K562 (cell line): ENCODE measurements at regions not wholly inside any gene's neighbourhood (a gene's known extent, or its start where the extent isn't known, plus 50 kb on each side); places are given as distances from the start of the nearest gene placed in this dataset.

Experiments
- ATAC-seq: fragments of 200-7000 bp; cut with Tn5 transposase; 3 replicates; pipeline ENCODE4 v1.9.1; 2020; ENCODE audit warnings: moderate library complexity
- BruUV-seq: library from RNA; stranded (reverse); fragments of 400-500 nt; replicated peaks from 2 replicates; lab custom pipeline; 2021; lab: Mats Ljungman, UMichigan
- CTCF ChIA-PET: fragments of 300-600 bp; formaldehyde crosslinking; extraction: SDS; loops from one replicate; lab custom pipeline; 2021; ENCODE audit warnings: low intra/inter-chr PET ratio; lab: Yijun Ruan, JAX
- POLR2A ChIA-PET: fragments of 300-600, 350-650 bp; sonication (Branson Sonifier 250); formaldehyde crosslinking; extraction: SDS; loops from one replicate; lab custom pipeline; 2021; ENCODE audit warnings: antibody characterized with exemption, inconsistent platforms; lab: Yijun Ruan, JAX
- DNase-seq, 4 experiments: peaks; one replicate each; pipeline versions ENCODE4 v3.0.0 to v3.0.0-alpha.2; 2011 to 2018; ENCODE audit warnings: low spot score in 3 of 4, mixed read lengths in 3 of 4; ENCODE audit errors: extremely low read depth in 1 of 4
- FAIRE-seq: peaks from 2 replicates; lab custom pipeline; 2011; peaks lifted over from hg19 to GRCh38; lab: Jason Lieb, UNC
- H2AFZ ChIP-seq: 2 replicates; pipeline ENCODE4 v1.6.0; 2011; ENCODE audit warnings: low read depth, low read length, control low read depth, inconsistent platforms
- H3K27ac ChIP-seq: fragments of 200-600 bp; 3 replicates; pipeline ENCODE4 v1.8.0; 2011; ENCODE audit warnings: low read depth, mild to moderate bottlenecking, control low read depth, inconsistent platforms, low read length, moderate library complexity, mixed read lengths; ENCODE audit errors: extremely low read depth
- H3K27me3 ChIP-seq, 2 experiments: fragments of 300-600 bp in 1 of 2; 2 replicates in 1 of 2; 3 replicates in 1 of 2; pipeline versions ENCODE4 v1.6.0 to v1.8.0; 2011; ENCODE audit warnings: inconsistent platforms in 2 of 2, low read length in 2 of 2, mild to moderate bottlenecking in 1 of 2, mixed read lengths in 1 of 2, moderate library complexity in 1 of 2; ENCODE audit not compliant: control insufficient read depth in 2 of 2, insufficient read depth in 2 of 2
- H3K36me3 ChIP-seq: fragments of 300-600 bp; 3 replicates; pipeline ENCODE4 v1.8.0; 2011; ENCODE audit warnings: mild to moderate bottlenecking, low read length, inconsistent platforms; ENCODE audit not compliant: control insufficient read depth, insufficient read depth
- H3K4me1 ChIP-seq, 2 experiments: fragments of 200-600 bp in 1 of 2; replicated peaks in 1 of 2; 2 replicates in 1 of 2; 3 replicates in 1 of 2; pipeline versions ENCODE4 v1.5.1 to v1.8.0; 2011; ENCODE audit warnings: inconsistent platforms in 2 of 2, low read length in 2 of 2, mild to moderate bottlenecking in 1 of 2, mixed read lengths in 1 of 2, moderate library complexity in 1 of 2; ENCODE audit not compliant: control insufficient read depth in 2 of 2, insufficient read depth in 2 of 2
- H3K4me2 ChIP-seq: 2 replicates; pipeline ENCODE4 v1.6.1; 2011; ENCODE audit warnings: low read length, control low read depth, inconsistent platforms, mixed read lengths; ENCODE audit not compliant: insufficient read depth
- H3K4me3 ChIP-seq: fragments of 200-600 bp; sonication (generic), shearing (Covaris generic); 2 replicates; pipeline ENCODE4 v1.5.1; 2016; ENCODE audit warnings: control low read depth, inconsistent platforms
- H3K79me2 ChIP-seq: fragments of 200-600 bp; 3 replicates; pipeline ENCODE4 v1.8.0; 2011; ENCODE audit warnings: low read length, inconsistent platforms; ENCODE audit not compliant: control insufficient read depth, insufficient read depth
- H3K9ac ChIP-seq, 2 experiments: 2 replicates each; pipeline versions ENCODE4 v1.6.0 to v1.6.1; 2011; ENCODE audit warnings: low read depth in 2 of 2, low read length in 2 of 2, control low read depth in 1 of 2, inconsistent platforms in 1 of 2, mild to moderate bottlenecking in 1 of 2, mixed read lengths in 1 of 2; ENCODE audit not compliant: insufficient read depth in 1 of 2
- H3K9me1 ChIP-seq: one replicate; pipeline ENCODE4 v1.6.0; 2011; ENCODE audit warnings: inconsistent platforms, mild to moderate bottlenecking, low read length, moderate library complexity; ENCODE audit not compliant: control insufficient read depth, insufficient read depth
- H3K9me3 ChIP-seq: replicated peaks from 2 replicates; pipeline ENCODE4 v1.5.1; 2011; ENCODE audit warnings: low read depth, low read length, inconsistent platforms; ENCODE audit not compliant: control insufficient read depth, insufficient read depth
- H4K20me1 ChIP-seq: replicated peaks from 2 replicates; pipeline ENCODE4 v1.6.1; 2011; ENCODE audit warnings: low read length, inconsistent platforms, mixed read lengths; ENCODE audit not compliant: control insufficient read depth, insufficient read depth
- CREM ChIP-seq: IDR thresholded peaks from 2 replicates; pipeline ENCODE4 v1.6.1; 2014; ENCODE audit warnings: antibody characterized with exemption, low read depth
- DACH1 ChIP-seq: fragments of 450-650 bp; IDR thresholded peaks from 2 replicates; pipeline ENCODE4 v1.6.1; 2018; ENCODE audit not compliant: partially characterized antibody
- EGR1 ChIP-seq: fragments of 450-650 bp; conservative IDR thresholded peaks from 2 replicates; pipeline ENCODE4 v1.6.1; 2017; ENCODE audit warnings: mild to moderate bottlenecking
- ETV1 ChIP-seq: fragments of 450-650 bp; conservative IDR thresholded peaks from 2 replicates; pipeline ENCODE4 v1.6.1; 2016; ENCODE audit warnings: missing genetic modification characterization, control low read depth, low read depth, missing compliant biosample characterization
- FOSL1 ChIP-seq: fragments of 200-800 bp; sonication (Bioruptor generic); conservative IDR thresholded peaks from 2 replicates; pipeline ENCODE4 v1.6.1; 2016; ENCODE audit warnings: missing genetic modification characterization, missing compliant biosample characterization
- JUN ChIP-seq, 2 experiments: sonication (generic) in 1 of 2; formaldehyde crosslinking in 1 of 2; IDR thresholded peaks; 2 replicates each; pipeline versions ENCODE4 v1.6.1 to v1.8.0; 2012 to 2022; ENCODE audit warnings: borderline replicate concordance in 2 of 2, mild to moderate bottlenecking in 2 of 2, improper control_type of control experiment in 1 of 2, low read depth in 1 of 2, low read length in 1 of 2, missing genetic modification reagents in 1 of 2
- MCM2 ChIP-seq: fragments of 450-650 bp; IDR thresholded peaks from 2 replicates; pipeline ENCODE4 v1.6.1; 2017; ENCODE audit warnings: low read depth, mild to moderate bottlenecking
- MEIS2 ChIP-seq: fragments of 450-650 bp; IDR thresholded peaks from 2 replicates; pipeline ENCODE4 v1.6.1; 2014; ENCODE audit warnings: mild to moderate bottlenecking; ENCODE audit not compliant: partially characterized antibody
- NBN ChIP-seq: fragments of 450-650 bp; IDR thresholded peaks from 2 replicates; pipeline ENCODE4 v1.6.1; 2016; ENCODE audit warnings: low read depth, mild to moderate bottlenecking
- NEUROD1 ChIP-seq: fragments of 150-350 bp; IDR thresholded peaks from 2 replicates; pipeline ENCODE4 v1.6.1; 2014; ENCODE audit warnings: borderline replicate concordance, low read length, low read depth; ENCODE audit not compliant: partially characterized antibody
- NFIC ChIP-seq: fragments of 450-650 bp; IDR thresholded peaks from 2 replicates; pipeline ENCODE4 v1.6.1; 2017; ENCODE audit warnings: mild to moderate bottlenecking, inconsistent platforms
- PML ChIP-seq: IDR thresholded peaks from 2 replicates; pipeline ENCODE4 v1.6.1; 2012; ENCODE audit warnings: low read length, inconsistent platforms
- TBL1XR1 ChIP-seq, 2 experiments: IDR thresholded peaks; 2 replicates each; pipeline ENCODE4 v1.6.1; 2012; ENCODE audit warnings: improper control_type of control experiment in 2 of 2, low read length in 2 of 2, mild to moderate bottlenecking in 1 of 2
- YY1 ChIP-seq, 3 experiments: IDR thresholded peaks; 2 replicates each; pipeline ENCODE4 v1.6.1; 2011; ENCODE audit warnings: low read length in 2 of 3, mild to moderate bottlenecking in 2 of 3, moderate library complexity in 2 of 3, borderline replicate concordance in 1 of 3, control low read depth in 1 of 3, low read depth in 1 of 3; ENCODE audit not compliant: insufficient read depth in 3 of 3, insufficient replicate concordance in 2 of 3, control insufficient read depth in 1 of 3, insufficient read length in 1 of 3; ENCODE audit errors: extremely low read depth in 1 of 3
- ZBTB7A ChIP-seq: IDR thresholded peaks from 2 replicates; pipeline ENCODE4 v1.6.1; 2011; ENCODE audit warnings: low read depth, mild to moderate bottlenecking, low read length, moderate library complexity, borderline replicate concordance; ENCODE audit not compliant: control insufficient read depth
- ZSCAN29 ChIP-seq: fragments of 450-650 bp; IDR thresholded peaks from 2 replicates; pipeline ENCODE4 v1.6.1; 2017
- WGBS: fragments of 100-300 bp; shearing (Covaris generic); methylation state at CpG from one replicate; pipeline ENCODE4 v1.1.6; 2016; ENCODE audit warnings: low coverage, mixed read lengths; ENCODE audit not compliant: insufficient coverage; ENCODE audit errors: missing lambda C conversion rate; 5-methylcytosine and 5-hydroxymethylcytosine counted together
- in situ Hi-C: fragments of 300-500 bp; cut with MboI; formaldehyde crosslinking; loops from 4 replicates; pipeline ENCODE4 v1.15.0; 2018; ENCODE audit warnings: inconsistent platforms, mixed read lengths
- intact Hi-C: fragments of 100-400 bp; cut with micrococcal nuclease; formaldehyde crosslinking; loops from 2 replicates; pipeline ENCODE4 v1.14.2; 2022
- TF ChIP-seq, protein P1 (sequence below): sonication (generic); formaldehyde crosslinking; IDR thresholded peaks from 2 replicates; pipeline ENCODE4 v1.8.1; 2023; ENCODE audit warnings: mild to moderate bottlenecking, missing genetic modification reagents, moderate library complexity
- TF ChIP-seq, protein P2 (sequence below): sonication (generic); formaldehyde crosslinking; IDR thresholded peaks from 2 replicates; pipeline ENCODE4 v1.8.1; 2023; ENCODE audit warnings: mild to moderate bottlenecking, missing genetic modification reagents

DNA sequence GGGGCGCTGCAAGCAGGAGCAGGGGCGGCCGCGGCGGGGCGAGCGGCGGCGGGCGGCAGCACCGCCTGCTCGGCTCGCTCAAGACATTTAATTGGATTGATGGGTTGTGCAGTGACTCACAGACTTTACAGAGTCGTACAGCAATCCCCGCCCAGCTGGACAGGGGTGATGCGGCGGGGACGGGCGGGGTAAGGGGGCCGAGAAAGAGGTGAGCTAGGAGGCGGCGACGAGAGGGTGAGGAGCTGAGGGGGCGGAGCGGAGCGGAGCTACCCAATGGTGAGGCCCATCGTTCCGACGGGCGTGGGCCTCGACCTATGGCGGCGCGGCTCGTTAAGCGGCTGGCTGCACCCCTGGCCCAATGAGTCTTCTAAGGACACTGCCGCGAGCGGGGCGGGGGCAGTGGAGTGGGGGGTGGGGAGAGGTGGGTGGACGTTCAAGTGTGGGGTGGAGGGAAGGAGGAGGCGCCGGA lies 97.1 kb upstream of the SERTAD2 start:
- Histone ChIP-seq H3K27me3 (no peaks in the 10 kb centered on the region), H3K4me2 (peak overlapping the region; percentile 68), H4K20me1 (no peaks in the 10 kb centered on the region), H3K79me2 (peaks cover 6% of the 10 kb centered on the region; the same call in 2 of the 3 replicates), H3K27ac (peak overlapping the region; percentile 84), H3K4me1 (peaks cover 11 to 18% of the 10 kb centered on the region in 2 experiments; a peak in 4 of 5 replicates), H3K9ac (peak overlapping the region; percentile 61 to 97), H3K9me1 (no peaks in the 10 kb centered on the region), H3K4me3 (peak overlapping the region; percentile 79), H3K9me3 (0 out of 2 replicates have a peak, but pooled peaks cover under 1% of the 10 kb centered on the region), H2AFZ (peak overlapping the region; percentile 91), H3K36me3 (no peaks in the 10 kb centered on the region; the same call in 2 of the 3 replicates)
- FAIRE-seq (peak; percentile 88), DNase-seq (peak; percentile 97 to 99 (median 97)), ATAC-seq (peak; percentile 91)
- CTCF ChIA-PET, result no interaction called here
- intact Hi-C loops (loop anchor here (2.0 to 5.0 kb wide), 4 partner anchors 16 to 108 kb away; partner anchors contain the start of gene SERTAD2), in situ Hi-C loops (no loop called here)
- BruUV-seq, result no TSS peak
- 0% methylated on average over 12 of the region's 43 CpGs for WGBS
- POLR2A ChIA-PET, result interaction anchor here (0.6 to 3.3 kb wide), 22 partner anchors 9 to 669 kb away, joined by 3 to 32 read pairs (median 5); partner anchors contain the start of gene SERTAD2
- TF ChIP-seq JUN (IDR thresholded peaks at IDR 0.05; ENCODE audit: borderline replicate concordance, low read depth, low read length) (no peak), JUN (CRISPR knock-in tag; IDR thresholded peaks at IDR 0.05; ENCODE audit: borderline replicate concordance) (peak; percentile 70; the same call in 1 of the 2 replicates), EGR1 (peak; percentile 72), DACH1 (peak; percentile 56), ETV1 (tag) (no peak), ZSCAN29 (no peak), NEUROD1 (peak; percentile 76), MCM2 (no peak), ZBTB7A (peak; percentile 70), CREM (peak; percentile 61), NFIC (peak; percentile 40; the same call in 1 of the 2 replicates), MEIS2 (peak; percentile 87), YY1 (IDR thresholded peaks at IDR 0.05; ENCODE audit: borderline replicate concordance in 1 of 3, control insufficient read depth in 1 of 3, extremely low read depth in 1 of 3, insufficient read depth in 3 of 3, insufficient read length in 1 of 3, insufficient replicate concordance in 2 of 3, low read depth in 1 of 3, low read length in 2 of 3) (peak in 2 of 3 experiments; percentile 76 to 83), NBN (0 out of 2 replicates have a peak, but pooled peaks have one; percentile 8), TBL1XR1 (IDR thresholded peaks at IDR 0.05; ENCODE audit: low read length in 2 of 2) (peak in 1 of 2 experiments; percentile 28; a peak in 1 of 4 replicates), FOSL1 (peak; percentile 94), PML (0 out of 2 replicates have a peak, but pooled peaks have one; percentile 23)
- TF ChIP-seq, protein P1, sequence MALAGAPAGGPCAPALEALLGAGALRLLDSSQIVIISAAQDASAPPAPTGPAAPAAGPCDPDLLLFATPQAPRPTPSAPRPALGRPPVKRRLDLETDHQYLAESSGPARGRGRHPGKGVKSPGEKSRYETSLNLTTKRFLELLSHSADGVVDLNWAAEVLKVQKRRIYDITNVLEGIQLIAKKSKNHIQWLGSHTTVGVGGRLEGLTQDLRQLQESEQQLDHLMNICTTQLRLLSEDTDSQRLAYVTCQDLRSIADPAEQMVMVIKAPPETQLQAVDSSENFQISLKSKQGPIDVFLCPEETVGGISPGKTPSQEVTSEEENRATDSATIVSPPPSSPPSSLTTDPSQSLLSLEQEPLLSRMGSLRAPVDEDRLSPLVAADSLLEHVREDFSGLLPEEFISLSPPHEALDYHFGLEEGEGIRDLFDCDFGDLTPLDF (CRISPR knock-in tag), result no peak
- TF ChIP-seq, protein P2, sequence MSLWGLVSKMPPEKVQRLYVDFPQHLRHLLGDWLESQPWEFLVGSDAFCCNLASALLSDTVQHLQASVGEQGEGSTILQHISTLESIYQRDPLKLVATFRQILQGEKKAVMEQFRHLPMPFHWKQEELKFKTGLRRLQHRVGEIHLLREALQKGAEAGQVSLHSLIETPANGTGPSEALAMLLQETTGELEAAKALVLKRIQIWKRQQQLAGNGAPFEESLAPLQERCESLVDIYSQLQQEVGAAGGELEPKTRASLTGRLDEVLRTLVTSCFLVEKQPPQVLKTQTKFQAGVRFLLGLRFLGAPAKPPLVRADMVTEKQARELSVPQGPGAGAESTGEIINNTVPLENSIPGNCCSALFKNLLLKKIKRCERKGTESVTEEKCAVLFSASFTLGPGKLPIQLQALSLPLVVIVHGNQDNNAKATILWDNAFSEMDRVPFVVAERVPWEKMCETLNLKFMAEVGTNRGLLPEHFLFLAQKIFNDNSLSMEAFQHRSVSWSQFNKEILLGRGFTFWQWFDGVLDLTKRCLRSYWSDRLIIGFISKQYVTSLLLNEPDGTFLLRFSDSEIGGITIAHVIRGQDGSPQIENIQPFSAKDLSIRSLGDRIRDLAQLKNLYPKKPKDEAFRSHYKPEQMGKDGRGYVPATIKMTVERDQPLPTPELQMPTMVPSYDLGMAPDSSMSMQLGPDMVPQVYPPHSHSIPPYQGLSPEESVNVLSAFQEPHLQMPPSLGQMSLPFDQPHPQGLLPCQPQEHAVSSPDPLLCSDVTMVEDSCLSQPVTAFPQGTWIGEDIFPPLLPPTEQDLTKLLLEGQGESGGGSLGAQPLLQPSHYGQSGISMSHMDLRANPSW (CRISPR knock-in tag), result no peak
